ENCODE measurements at regions not wholly inside any gene's neighbourhood (a gene's known extent, or its start where the extent isn't known, plus 50 kb on each side); places are given as distances from the start of the nearest gene placed in this dataset.

GRCh38 chr12:18864900-18865561 is 127.1 kb downstream of the CAPZA3 start:
- DNase-seq (peak; percentile 44), ATAC-seq (peak; percentile 76)
- Histone ChIP-seq H4K20me1 (ENCODE audit: low read length) (no peaks in the 10 kb centered on the region), H2AFZ (ENCODE audit: low read length) (peak overlapping the region; percentile 24; the same call in 1 of the 2 replicates), H3K9ac (ENCODE audit: low read length) (no peak overlapping the region), H3K27me3 (ENCODE audit: low read length) (no peaks in the 10 kb centered on the region), H3K4me3 (ENCODE audit: low read length) (no peak overlapping the region), H3K4me2 (ENCODE audit: low read length) (peak overlapping the region; percentile 44), H3F3A (ENCODE audit: low read length, unreplicated experiment) (no peaks in the 10 kb centered on the region), H3K4me1 (ENCODE audit: insufficient read depth, low read length) (peaks cover 10% of the 10 kb centered on the region; the same call in 1 of the 2 replicates), H3K9me2 (replicated peaks; ENCODE audit: low read length) (no peaks in the 10 kb centered on the region), H3K79me2 (ENCODE audit: low read length) (no peaks in the 10 kb centered on the region), H3K9me3 (ENCODE audit: low read length) (no peaks in the 10 kb centered on the region), H3K36me3 (ENCODE audit: low read depth, low read length) (no peaks in the 10 kb centered on the region), H3K27ac (ENCODE audit: low read length) (no peak overlapping the region)
- CTCF ChIA-PET: no interaction called here
- intact Hi-C loops (cut with micrococcal nuclease): loop anchor here (5.0 to 10.0 kb wide), 3 partner anchors 150 to 433 kb away; no protein-coding TSS in a partner anchor
- no TSS peak for BruUV-seq (replicated peaks)
- TF ChIP-seq CTCF (conservative IDR thresholded peaks at IDR 0.05; ENCODE audit: low read depth, low read length): no peak
- TF ChIP-seq EZH2 (IDR thresholded peaks at IDR 0.05; ENCODE audit: low read length, unreplicated experiment): no peak
- TF ChIP-seq EZH2phosphoT487 (IDR thresholded peaks at IDR 0.05; ENCODE audit: borderline replicate concordance, low read length): no peak
- POLR2A ChIA-PET (ENCODE audit: unreplicated experiment): interaction anchor here (0.6 kb wide), 1 partner anchor 22 kb away, joined by 3 read pairs; no protein-coding TSS in a partner anchor

GRCh38 chr12:18868717-18869116 is 130.8 kb downstream of the CAPZA3 start:
- H3K9me2 ChIP-seq (replicated peaks; ENCODE audit: low read length): no peaks in the 10 kb centered on the region
- H4K20me1 ChIP-seq (ENCODE audit: low read length): no peaks in the 10 kb centered on the region
- H3K4me1 ChIP-seq (ENCODE audit: insufficient read depth, low read length): peaks cover 10% of the 10 kb centered on the region; the same call in 1 of the 2 replicates
- DNase-seq: peak; percentile 45
- no peaks in the 10 kb centered on the region for H3K27me3 ChIP-seq (ENCODE audit: low read length)
- H3K9me3 ChIP-seq (ENCODE audit: low read length): no peaks in the 10 kb centered on the region
- ATAC-seq: no peak; the same call in 1 of the 2 replicates
- no peak overlapping the region for H2AFZ ChIP-seq (ENCODE audit: low read length)
- no peaks in the 10 kb centered on the region for H3F3A ChIP-seq (ENCODE audit: low read length, unreplicated experiment)
- CTCF ChIA-PET: no interaction called here
- H3K4me2 ChIP-seq (ENCODE audit: low read length): no peak overlapping the region
- H3K36me3 ChIP-seq (ENCODE audit: low read depth, low read length): no peaks in the 10 kb centered on the region
- TF ChIP-seq EZH2phosphoT487 (IDR thresholded peaks at IDR 0.05; ENCODE audit: borderline replicate concordance, low read length): no peak
- TF ChIP-seq EZH2 (IDR thresholded peaks at IDR 0.05; ENCODE audit: low read length, unreplicated experiment): no peak
- no peak for TF ChIP-seq CTCF (conservative IDR thresholded peaks at IDR 0.05; ENCODE audit: low read depth, low read length)
- intact Hi-C loops (cut with micrococcal nuclease): loop anchor here (10.0 kb wide), 1 partner anchor 146 kb away; no protein-coding TSS in a partner anchor
- H3K27ac ChIP-seq (ENCODE audit: low read length): no peak overlapping the region
- H3K9ac ChIP-seq (ENCODE audit: low read length): no peak overlapping the region
- no peak overlapping the region for H3K4me3 ChIP-seq (ENCODE audit: low read length)
- POLR2A ChIA-PET (ENCODE audit: unreplicated experiment): no interaction called here
- no peaks in the 10 kb centered on the region for H3K79me2 ChIP-seq (ENCODE audit: low read length)
- no TSS peak for BruUV-seq (replicated peaks)

GRCh38 chr12:18872770-18873169 is 134.9 kb downstream of the CAPZA3 start:
- ChIA-PET POLR2A (ENCODE audit: unreplicated experiment) (no interaction called here), CTCF (no interaction called here)
- Histone ChIP-seq H3K27me3 (ENCODE audit: low read length) (no peaks in the 10 kb centered on the region), H3K36me3 (ENCODE audit: low read depth, low read length) (no peaks in the 10 kb centered on the region), H2AFZ (ENCODE audit: low read length) (no peak overlapping the region), H3K9me2 (replicated peaks; ENCODE audit: low read length) (no peaks in the 10 kb centered on the region), H3K9ac (ENCODE audit: low read length) (no peak overlapping the region), H4K20me1 (ENCODE audit: low read length) (no peaks in the 10 kb centered on the region), H3K4me1 (ENCODE audit: insufficient read depth, low read length) (no peaks in the 10 kb centered on the region), H3F3A (ENCODE audit: low read length, unreplicated experiment) (no peaks in the 10 kb centered on the region), H3K79me2 (ENCODE audit: low read length) (no peaks in the 10 kb centered on the region), H3K4me2 (ENCODE audit: low read length) (no peak overlapping the region), H3K4me3 (ENCODE audit: low read length) (no peak overlapping the region), H3K27ac (ENCODE audit: low read length) (no peak overlapping the region), H3K9me3 (ENCODE audit: low read length) (no peaks in the 10 kb centered on the region)
- no peak for DNase-seq
- no TSS peak for BruUV-seq (replicated peaks)
- ATAC-seq: no peak
- TF ChIP-seq EZH2 (IDR thresholded peaks at IDR 0.05; ENCODE audit: low read length, unreplicated experiment) (no peak), EZH2phosphoT487 (IDR thresholded peaks at IDR 0.05; ENCODE audit: borderline replicate concordance, low read length) (no peak), CTCF (conservative IDR thresholded peaks at IDR 0.05; ENCODE audit: low read depth, low read length) (no peak)
- intact Hi-C loops (cut with micrococcal nuclease): no loop called here

Measured in PC-3 (cell line).